ENCODE measurements at regions not wholly inside any gene's neighbourhood (a gene's known extent, or its start where the extent isn't known, plus 50 kb on each side); places are given as distances from the start of the nearest gene placed in this dataset.

DNA sequence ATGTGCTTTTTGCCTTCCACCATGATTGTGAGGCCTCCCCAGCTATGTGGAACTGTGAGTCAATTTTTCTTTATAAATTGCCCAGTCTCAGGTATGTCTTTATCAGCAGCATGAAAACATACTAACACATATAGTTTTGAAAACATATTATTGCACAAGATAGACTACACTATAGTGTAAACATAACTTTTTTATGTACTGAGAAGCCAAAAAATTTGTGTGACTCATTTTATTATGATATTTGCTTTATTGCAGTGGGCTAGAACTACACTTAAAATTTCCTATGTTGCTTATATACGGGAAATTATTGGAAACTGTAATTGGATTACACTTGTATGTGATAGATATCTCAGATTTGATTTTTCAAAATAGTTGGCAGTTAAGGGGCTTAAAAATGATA, 885.5 kb upstream of the FBXO33 start (continued):
- no peak for TF ChIP-seq TP53 (CRISPR knock-in tag; IDR thresholded peaks at IDR 0.05)
- TF ChIP-seq MAFK (IDR thresholded peaks at IDR 0.05; ENCODE audit: partially characterized antibody), result no peak
- no peak for TF ChIP-seq CBX2 (IDR thresholded peaks at IDR 0.05; ENCODE audit: borderline replicate concordance, low read depth)
- no peak for TF ChIP-seq ATOH8 (CRISPR knock-in tag; IDR thresholded peaks at IDR 0.05; ENCODE audit: low read depth)
- TF ChIP-seq FOSL2 (IDR thresholded peaks at IDR 0.05), result no peak
- TF ChIP-seq FOSL2 (CRISPR knock-in tag; IDR thresholded peaks at IDR 0.05), result no peak
- TF ChIP-seq ZNF302 (CRISPR knock-in tag; IDR thresholded peaks at IDR 0.05), result no peak
- no peak for TF ChIP-seq FOSB (CRISPR knock-in tag; IDR thresholded peaks at IDR 0.05)
- TF ChIP-seq BHLHE40 (IDR thresholded peaks at IDR 0.05; ENCODE audit: low read depth, low read length), result no peak
- TF ChIP-seq TFCP2L1 (CRISPR knock-in tag; IDR thresholded peaks at IDR 0.05), result no peak

- Histone ChIP-seq H3K27ac (no peak overlapping the region), H3K9me3 (no peaks in the 10 kb centered on the region), H3K4me2 (no peak overlapping the region), H3K4me1 (no peaks in the 10 kb centered on the region), H3K4me3 (no peak overlapping the region)
- CTCF ChIA-PET, result no interaction called here
- DNase-seq (ENCODE audit: low read depth in 1 of 2, low spot score in 1 of 2), result no peak
- ATAC-seq, result no peak
- 10% methylated on average over 2 of the region's 2 CpGs for WGBS (ENCODE audit: missing lambda C conversion rate)
- TF ChIP-seq TP53 (CRISPR knock-in tag; IDR thresholded peaks at IDR 0.05) (no peak), ZC3H11A (IDR thresholded peaks at IDR 0.05) (no peak), BHLHE40 (IDR thresholded peaks at IDR 0.05; ENCODE audit: low read depth, low read length) (no peak), RCOR1 (IDR thresholded peaks at IDR 0.05; ENCODE audit: low read depth, low read length) (no peak), RAD21 (conservative IDR thresholded peaks at IDR 0.05 in 1 of 2, IDR thresholded peaks at IDR 0.05 in 1 of 2) (no peak), HES2 (IDR thresholded peaks at IDR 0.05) (no peak), SMC3 (IDR thresholded peaks at IDR 0.05) (no peak), ZFP36 (IDR thresholded peaks at IDR 0.05; ENCODE audit: borderline replicate concordance, partially characterized antibody) (no peak), TFCP2L1 (CRISPR knock-in tag; IDR thresholded peaks at IDR 0.05) (no peak), CHD2 (IDR thresholded peaks at IDR 0.05; ENCODE audit: low read length, partially characterized antibody) (no peak), HDAC2 (IDR thresholded peaks at IDR 0.05) (no peak), SREBF2 (IDR thresholded peaks at IDR 0.05) (no peak), MAZ (IDR thresholded peaks at IDR 0.05; ENCODE audit: borderline replicate concordance, low read depth, low read length) (no peak), RNF2 (IDR thresholded peaks at IDR 0.05; ENCODE audit: borderline replicate concordance, low read depth) (no peak)
- TF ChIP-seq, protein P1, sequence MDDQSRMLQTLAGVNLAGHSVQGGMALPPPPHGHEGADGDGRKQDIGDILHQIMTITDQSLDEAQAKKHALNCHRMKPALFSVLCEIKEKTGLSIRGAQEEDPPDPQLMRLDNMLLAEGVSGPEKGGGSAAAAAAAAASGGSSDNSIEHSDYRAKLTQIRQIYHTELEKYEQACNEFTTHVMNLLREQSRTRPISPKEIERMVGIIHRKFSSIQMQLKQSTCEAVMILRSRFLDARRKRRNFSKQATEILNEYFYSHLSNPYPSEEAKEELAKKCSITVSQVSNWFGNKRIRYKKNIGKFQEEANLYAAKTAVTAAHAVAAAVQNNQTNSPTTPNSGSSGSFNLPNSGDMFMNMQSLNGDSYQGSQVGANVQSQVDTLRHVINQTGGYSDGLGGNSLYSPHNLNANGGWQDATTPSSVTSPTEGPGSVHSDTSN (IDR thresholded peaks at IDR 0.05), result no peak
- no peak for FAIRE-seq
- POLR2A ChIA-PET, result no interaction called here
Observed at GRCh38 chr14:40312296-40312695, 880.1 kb upstream of the FBXO33 start.

- FAIRE-seq (no peak), ATAC-seq (no peak), DNase-seq (ENCODE audit: low read depth in 1 of 2, low spot score in 1 of 2) (no peak)
- Histone ChIP-seq H3K4me1 (no peaks in the 10 kb centered on the region), H3K4me3 (no peak overlapping the region), H3K9me3 (no peaks in the 10 kb centered on the region), H3K27ac (no peak overlapping the region), H3K4me2 (no peak overlapping the region)
- CTCF ChIA-PET, result no interaction called here
- TF ChIP-seq NPAS2 (CRISPR knock-in tag; IDR thresholded peaks at IDR 0.05; ENCODE audit: borderline replicate concordance) (no peak), ESRRA (IDR thresholded peaks at IDR 0.05; ENCODE audit: borderline replicate concordance, low read length) (no peak), REST (IDR thresholded peaks at IDR 0.05) (no peak), KDM1A (IDR thresholded peaks at IDR 0.05; ENCODE audit: low read depth) (no peak), MYC (IDR thresholded peaks at IDR 0.05; ENCODE audit: borderline replicate concordance, low read length) (no peak), SREBF2 (IDR thresholded peaks at IDR 0.05) (no peak), MAX (IDR thresholded peaks at IDR 0.05) (no peak)
- TF ChIP-seq, protein P2, sequence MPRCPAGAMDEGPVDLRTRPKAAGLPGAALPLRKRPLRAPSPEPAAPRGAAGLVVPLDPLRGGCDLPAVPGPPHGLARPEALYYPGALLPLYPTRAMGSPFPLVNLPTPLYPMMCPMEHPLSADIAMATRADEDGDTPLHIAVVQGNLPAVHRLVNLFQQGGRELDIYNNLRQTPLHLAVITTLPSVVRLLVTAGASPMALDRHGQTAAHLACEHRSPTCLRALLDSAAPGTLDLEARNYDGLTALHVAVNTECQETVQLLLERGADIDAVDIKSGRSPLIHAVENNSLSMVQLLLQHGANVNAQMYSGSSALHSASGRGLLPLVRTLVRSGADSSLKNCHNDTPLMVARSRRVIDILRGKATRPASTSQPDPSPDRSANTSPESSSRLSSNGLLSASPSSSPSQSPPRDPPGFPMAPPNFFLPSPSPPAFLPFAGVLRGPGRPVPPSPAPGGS (IDR thresholded peaks at IDR 0.05), result no peak
- 5% methylated on average over 1 of the region's 1 CpG for WGBS (ENCODE audit: missing lambda C conversion rate)
- POLR2A ChIA-PET, result no interaction called here
Observed at GRCh38 chr14:40309124-40309523, 876.9 kb upstream of the FBXO33 start.

All from A549 (cell line).